ENCODE measurements at regions not wholly inside any gene's neighbourhood (a gene's known extent, or its start where the extent isn't known, plus 50 kb on each side); places are given as distances from the start of the nearest gene placed in this dataset.

GRCh38 chr10:28837613-28838390 lies 160.5 kb downstream of the BAMBI start:
- Histone ChIP-seq H3K4me1 (ENCODE audit: control insufficient read depth, extremely low read depth, insufficient read depth, low read length) (peaks cover 2% of the 10 kb centered on the region), H3K36me3 (ENCODE audit: control insufficient read depth, insufficient read depth, low read length) (no peaks in the 10 kb centered on the region), H4K20me1 (ENCODE audit: control insufficient read depth, extremely low read depth, insufficient read depth, low read length) (no peaks in the 10 kb centered on the region), H3K4me3 (replicated peaks in 1 of 4; ENCODE audit: control extremely low read depth in 1 of 4, insufficient read depth in 1 of 4, low read depth in 3 of 4, low read length in 4 of 4) (no peak overlapping the region), H3K9ac (ENCODE audit: insufficient read depth, low read length) (no peak overlapping the region), H3K4me2 (ENCODE audit: extremely low read depth, insufficient read depth, low read length) (no peak overlapping the region), H3K79me2 (ENCODE audit: control insufficient read depth, insufficient read depth, low read length) (no peaks in the 10 kb centered on the region), H2AFZ (ENCODE audit: low read length) (no peak overlapping the region), H3K27ac (ENCODE audit: insufficient read depth, low read length) (no peak overlapping the region), H3K9me3 (ENCODE audit: control insufficient read depth, insufficient read depth, low read depth, low read length) (no peaks in the 10 kb centered on the region), H3K27me3 (ENCODE audit: control insufficient read depth, insufficient read depth, low read length) (no peaks in the 10 kb centered on the region)
- no peak for DNase-seq (ENCODE audit: low read depth in 2 of 2)
- TF ChIP-seq EZH2 (IDR thresholded peaks at IDR 0.05; ENCODE audit: low read length, missing control alignments) (no peak), CTCF (conservative IDR thresholded peaks at IDR 0.05 in 1 of 2, IDR thresholded peaks at IDR 0.05 in 1 of 2; ENCODE audit: low read depth in 1 of 2, low read length in 2 of 2) (no peak)

GRCh38 chr10:28838908-28839307 lies 161.6 kb downstream of the BAMBI start:
- no peaks in the 10 kb centered on the region for H3K27me3 ChIP-seq (ENCODE audit: control insufficient read depth, insufficient read depth, low read length)
- H4K20me1 ChIP-seq (ENCODE audit: control insufficient read depth, extremely low read depth, insufficient read depth, low read length) = no peaks in the 10 kb centered on the region
- no peak overlapping the region for H3K4me3 ChIP-seq (replicated peaks in 1 of 4; ENCODE audit: control extremely low read depth in 1 of 4, insufficient read depth in 1 of 4, low read depth in 3 of 4, low read length in 4 of 4)
- peak; percentile 21 to 46 for DNase-seq (ENCODE audit: low read depth in 2 of 2)
- H3K79me2 ChIP-seq (ENCODE audit: control insufficient read depth, insufficient read depth, low read length) = no peaks in the 10 kb centered on the region
- no peaks in the 10 kb centered on the region for H3K36me3 ChIP-seq (ENCODE audit: control insufficient read depth, insufficient read depth, low read length)
- no peak overlapping the region for H2AFZ ChIP-seq (ENCODE audit: low read length)
- TF ChIP-seq EZH2 (IDR thresholded peaks at IDR 0.05; ENCODE audit: low read length, missing control alignments) = no peak
- no peak for TF ChIP-seq CTCF (conservative IDR thresholded peaks at IDR 0.05 in 1 of 2, IDR thresholded peaks at IDR 0.05 in 1 of 2; ENCODE audit: low read depth in 1 of 2, low read length in 2 of 2)
- H3K4me1 ChIP-seq (ENCODE audit: control insufficient read depth, extremely low read depth, insufficient read depth, low read length) = peaks cover 2% of the 10 kb centered on the region
- H3K9ac ChIP-seq (ENCODE audit: insufficient read depth, low read length) = no peak overlapping the region
- H3K27ac ChIP-seq (ENCODE audit: insufficient read depth, low read length) = no peak overlapping the region
- no peaks in the 10 kb centered on the region for H3K9me3 ChIP-seq (ENCODE audit: control insufficient read depth, insufficient read depth, low read depth, low read length)
- no peak overlapping the region for H3K4me2 ChIP-seq (ENCODE audit: extremely low read depth, insufficient read depth, low read length)

GRCh38 chr10:28839600-28840007 lies 162.3 kb downstream of the BAMBI start:
- DNase-seq (ENCODE audit: low read depth in 2 of 2) = peak; percentile 61 to 84
- TF ChIP-seq CTCF (conservative IDR thresholded peaks at IDR 0.05 in 1 of 2, IDR thresholded peaks at IDR 0.05 in 1 of 2; ENCODE audit: low read depth in 1 of 2, low read length in 2 of 2) (no peak), EZH2 (IDR thresholded peaks at IDR 0.05; ENCODE audit: low read length, missing control alignments) (no peak)
- H3K4me2 ChIP-seq (ENCODE audit: extremely low read depth, insufficient read depth, low read length) = no peak overlapping the region
- H2AFZ ChIP-seq (ENCODE audit: low read length) = no peak overlapping the region
- no peak overlapping the region for H3K27ac ChIP-seq (ENCODE audit: insufficient read depth, low read length)
- no peaks in the 10 kb centered on the region for H3K27me3 ChIP-seq (ENCODE audit: control insufficient read depth, insufficient read depth, low read length)
- no peaks in the 10 kb centered on the region for H4K20me1 ChIP-seq (ENCODE audit: control insufficient read depth, extremely low read depth, insufficient read depth, low read length)
- H3K79me2 ChIP-seq (ENCODE audit: control insufficient read depth, insufficient read depth, low read length) = no peaks in the 10 kb centered on the region
- no peaks in the 10 kb centered on the region for H3K9me3 ChIP-seq (ENCODE audit: control insufficient read depth, insufficient read depth, low read depth, low read length)
- H3K36me3 ChIP-seq (ENCODE audit: control insufficient read depth, insufficient read depth, low read length) = no peaks in the 10 kb centered on the region
- H3K4me3 ChIP-seq (replicated peaks in 1 of 4; ENCODE audit: control extremely low read depth in 1 of 4, insufficient read depth in 1 of 4, low read depth in 3 of 4, low read length in 4 of 4) = no peak overlapping the region
- H3K9ac ChIP-seq (ENCODE audit: insufficient read depth, low read length) = no peak overlapping the region
- H3K4me1 ChIP-seq (ENCODE audit: control insufficient read depth, extremely low read depth, insufficient read depth, low read length) = peaks cover 2% of the 10 kb centered on the region

Data from fibroblast of lung (primary cell).